IMR-90 (cell line): ENCODE measurements at regions not wholly inside any gene's neighbourhood (a gene's known extent, or its start where the extent isn't known, plus 50 kb on each side); places are given as distances from the start of the nearest gene placed in this dataset.

Experiments
- ATAC-seq: fragments of 200-7000 bp; cut with Tn5 transposase; 2 replicates; pipeline ENCODE4 v1.9.1; 2020; ENCODE audit warnings: low read depth, mild to moderate bottlenecking, moderate library complexity
- BruUV-seq: library from RNA; stranded (reverse); fragments of 400-500 nt; replicated peaks from 2 replicates; lab custom pipeline; 2021; lab: Mats Ljungman, UMichigan
- CTCF ChIA-PET: fragments of 300-600 bp; formaldehyde crosslinking; extraction: SDS; loops from one replicate; lab custom pipeline; 2021; ENCODE audit warnings: antibody characterized with exemption; lab: Yijun Ruan, JAX
- POLR2A ChIA-PET: fragments of 300-600 bp; sonication (Branson Sonifier 250); formaldehyde crosslinking; loops from one replicate; lab custom pipeline; 2022; ENCODE audit warnings: antibody characterized with exemption; ENCODE audit not compliant: unreplicated experiment; lab: Charles Lee
- DNase-seq: peaks from one replicate; pipeline ENCODE4 v3.0.0; 2013
- H2AFZ ChIP-seq: replicated peaks from 2 replicates; pipeline ENCODE3; 2013; ENCODE audit warnings: low read length, mild to moderate bottlenecking; ENCODE audit not compliant: poor library complexity
- H2AK5ac ChIP-seq: 2 replicates; pipeline ENCODE4 v1.6.1; 2013; ENCODE audit warnings: low read depth, low read length, inconsistent platforms
- H2AK9ac ChIP-seq: replicated peaks from 2 replicates; pipeline ENCODE3; 2013; ENCODE audit warnings: mild to moderate bottlenecking, low read depth, low read length, moderate library complexity; ENCODE audit not compliant: poor library complexity
- H2BK120ac ChIP-seq: 2 replicates; pipeline ENCODE4 v1.6.1; 2013; ENCODE audit warnings: low read depth, low read length, inconsistent platforms
- H2BK15ac ChIP-seq: 3 replicates; pipeline ENCODE4 v1.6.1; 2013; ENCODE audit warnings: low read depth, low read length, inconsistent platforms
- H2BK20ac ChIP-seq: 2 replicates; pipeline ENCODE4 v1.6.1; 2013; ENCODE audit warnings: low read depth, mild to moderate bottlenecking, inconsistent platforms, low read length, moderate library complexity
- H2BK5ac ChIP-seq: 2 replicates; pipeline ENCODE4 v1.6.1; 2013; ENCODE audit warnings: mild to moderate bottlenecking, low read depth, low read length, inconsistent platforms; ENCODE audit not compliant: poor library complexity, severe bottlenecking
- H3K14ac ChIP-seq: replicated peaks from 2 replicates; pipeline ENCODE4 v1.6.1; 2013; ENCODE audit warnings: low read depth, low read length, inconsistent platforms
- H3K18ac ChIP-seq: 2 replicates; pipeline ENCODE4 v1.6.1; 2013; ENCODE audit warnings: low read depth, low read length, control low read depth
- H3K23ac ChIP-seq: 2 replicates; pipeline ENCODE4 v1.6.1; 2013; ENCODE audit warnings: low read depth, low read length, inconsistent platforms
- H3K27ac ChIP-seq: 2 replicates; pipeline ENCODE4 v1.5.1; 2013; ENCODE audit warnings: mild to moderate bottlenecking, control low read depth, low read length; ENCODE audit not compliant: insufficient read depth
- H3K27me3 ChIP-seq: 2 replicates; pipeline ENCODE4 v1.6.1; 2013; ENCODE audit warnings: low read length; ENCODE audit not compliant: control insufficient read depth, insufficient read depth
- H3K36me3 ChIP-seq: 2 replicates; pipeline ENCODE4 v1.6.1; 2013; ENCODE audit warnings: low read length, mixed read lengths; ENCODE audit not compliant: control insufficient read depth, insufficient read depth
- H3K4ac ChIP-seq: 2 replicates; pipeline ENCODE4 v1.6.1; 2013; ENCODE audit warnings: low read depth, low read length, inconsistent platforms
- H3K4me1 ChIP-seq: 2 replicates; pipeline ENCODE4 v1.6.1; 2013; ENCODE audit warnings: low read length, mixed read lengths; ENCODE audit not compliant: control insufficient read depth, insufficient read depth
- H3K4me2 ChIP-seq: 2 replicates; pipeline ENCODE4 v1.6.1; 2013; ENCODE audit warnings: low read depth, mild to moderate bottlenecking, control low read depth, low read length, moderate library complexity
- H3K4me3 ChIP-seq: 2 replicates; pipeline ENCODE4 v1.5.1; 2013; ENCODE audit warnings: low read depth, mild to moderate bottlenecking, control low read depth, low read length, moderate library complexity; ENCODE audit not compliant: insufficient read depth
- H3K56ac ChIP-seq: 2 replicates; pipeline ENCODE4 v1.6.1; 2013; ENCODE audit warnings: low read length, inconsistent platforms; ENCODE audit not compliant: insufficient read depth; ENCODE audit errors: extremely low read depth
- H3K79me1 ChIP-seq, 2 experiments: 2 replicates each; pipeline ENCODE4 v1.6.1; 2013; ENCODE audit warnings: low read length in 2 of 2, inconsistent platforms in 1 of 2, low read depth in 1 of 2
- H3K9ac ChIP-seq: 2 replicates; pipeline ENCODE4 v1.6.1; 2013; ENCODE audit warnings: low read depth, low read length, control low read depth
- H3K9me1 ChIP-seq: 2 replicates; pipeline ENCODE4 v1.6.1; 2013; ENCODE audit warnings: low read length, inconsistent platforms; ENCODE audit not compliant: insufficient read depth
- H3K9me3 ChIP-seq: 2 replicates; pipeline ENCODE4 v1.6.1; 2013; ENCODE audit warnings: low read length; ENCODE audit not compliant: control insufficient read depth, insufficient read depth
- H4K20me1 ChIP-seq: 2 replicates; pipeline ENCODE4 v1.6.1; 2013; ENCODE audit warnings: low read length, inconsistent platforms; ENCODE audit not compliant: insufficient read depth
- H4K5ac ChIP-seq: 2 replicates; pipeline ENCODE4 v1.6.1; 2013; ENCODE audit warnings: mild to moderate bottlenecking, low read depth, low read length, control low read depth
- H4K8ac ChIP-seq, 2 experiments: 2 replicates each; pipeline ENCODE4 v1.6.1; 2013; ENCODE audit warnings: low read depth in 2 of 2, low read length in 2 of 2, control low read depth in 1 of 2, inconsistent platforms in 1 of 2
- H4K91ac ChIP-seq: 2 replicates; pipeline ENCODE4 v1.6.1; 2013; ENCODE audit warnings: low read depth, low read length, inconsistent platforms; ENCODE audit not compliant: insufficient read depth
- CEBPB ChIP-seq: IDR thresholded peaks from 2 replicates; pipeline ENCODE4 v1.6.1; 2012; ENCODE audit warnings: low read depth, low read length, improper control_type of control experiment
- FOS ChIP-seq: fragments of 150-350 bp; IDR thresholded peaks from 2 replicates; pipeline ENCODE4 v1.6.1; 2016; ENCODE audit warnings: low read depth, low read length
- MAFK ChIP-seq: IDR thresholded peaks from 2 replicates; pipeline ENCODE4 v1.6.1; 2012; ENCODE audit warnings: low read depth, low read length, improper control_type of control experiment
- MXI1 ChIP-seq: IDR thresholded peaks from 2 replicates; pipeline ENCODE4 v1.6.1; 2012; ENCODE audit warnings: low read depth, mild to moderate bottlenecking, low read length, moderate library complexity, borderline replicate concordance
- NFE2L2 ChIP-seq: fragments of 150-350 bp; IDR thresholded peaks from 2 replicates; pipeline ENCODE4 v1.6.1; 2016; ENCODE audit warnings: low read depth, mild to moderate bottlenecking, low read length
- POLR2A ChIP-seq: IDR thresholded peaks from 2 replicates; pipeline ENCODE4 v1.6.1; 2012; ENCODE audit warnings: mild to moderate bottlenecking, low read depth, low read length
- RAD21 ChIP-seq: IDR thresholded peaks from 2 replicates; pipeline ENCODE4 v1.6.1; 2012; ENCODE audit warnings: low read length, improper control_type of control experiment
- RCOR1 ChIP-seq: IDR thresholded peaks from 2 replicates; pipeline ENCODE4 v1.6.1; 2012; ENCODE audit warnings: mild to moderate bottlenecking, low read length, improper control_type of control experiment; ENCODE audit not compliant: insufficient replicate concordance
- SMC3 ChIP-seq: fragments of 150-350 bp; IDR thresholded peaks from 2 replicates; pipeline ENCODE4 v1.6.1; 2016; ENCODE audit warnings: low read depth, mild to moderate bottlenecking, antibody characterized with exemption, low read length, moderate library complexity
- WGBS, 2 experiments: methylation state at CpG; one replicate each; pipeline versions ENCODE4 v1.1.5 to v1.1.7; 2013; ENCODE audit warnings: missing lambda C conversion rate in 2 of 2; ENCODE audit not compliant: insufficient read length in 1 of 2; ENCODE audit errors: extremely low coverage in 2 of 2; 5-methylcytosine and 5-hydroxymethylcytosine counted together
- dilution Hi-C: fragments of 300-500 bp; cut with HindIII; formaldehyde crosslinking; loops from one replicate; pipeline ENCODE4 v1.14.3; 2018; ENCODE audit warnings: low sequenced_read_pairs; ENCODE audit not compliant: unreplicated experiment
- in situ Hi-C: fragments of 300-500 bp; cut with MboI; formaldehyde crosslinking; loops from 3 replicates; pipeline ENCODE4 v1.14.3; 2019; ENCODE audit warnings: low sequenced_read_pairs, inconsistent platforms, mixed read lengths
- intact Hi-C: fragments of 100-400 bp; cut with micrococcal nuclease; formaldehyde crosslinking; loops from 2 replicates; pipeline ENCODE4 v1.10.0; 2022
- TF ChIP-seq, protein P1 (sequence below): fragments of 150-350 bp; IDR thresholded peaks from 2 replicates; pipeline ENCODE4 v1.6.1; 2017; ENCODE audit warnings: mild to moderate bottlenecking, antibody characterized with exemption, low read length, low read depth
- TF ChIP-seq, protein P2 (sequence below): conservative IDR thresholded peaks from 2 replicates; pipeline ENCODE4 v1.5.1; 2012; ENCODE audit warnings: mild to moderate bottlenecking, low read depth, low read length, improper control_type of control experiment

DNA sequence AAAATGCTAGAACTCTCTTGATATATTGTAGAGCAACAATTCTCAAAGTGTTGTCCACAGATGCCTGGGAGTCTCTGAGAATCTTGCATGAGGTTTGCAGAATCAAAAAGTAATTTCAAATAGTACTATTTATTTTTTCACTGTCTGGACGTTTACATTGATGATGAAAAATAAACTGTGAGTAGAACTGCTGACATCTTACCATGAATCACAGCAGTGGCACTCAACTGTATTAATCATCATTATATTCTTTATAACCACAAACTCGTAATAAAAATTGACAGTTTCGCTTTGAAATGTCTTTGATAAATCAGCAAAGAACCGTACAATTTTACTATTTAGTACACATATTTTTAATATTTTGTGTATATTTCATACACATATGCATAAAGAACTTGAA, 94.5 kb downstream of the NAF1 start:
- ChIA-PET CTCF (no interaction called here), POLR2A (no interaction called here)
- Histone ChIP-seq H3K9me3 (no peaks in the 10 kb centered on the region), H2AK5ac (no peak overlapping the region), H3K56ac (no peak overlapping the region), H2BK5ac (no peak overlapping the region), H3K14ac (no peak overlapping the region), H3K36me3 (no peaks in the 10 kb centered on the region), H2BK120ac (no peak overlapping the region), H3K4me1 (no peaks in the 10 kb centered on the region), H4K20me1 (no peaks in the 10 kb centered on the region), H3K79me1 (no peaks in the 10 kb centered on the region), H3K4me2 (no peak overlapping the region), H3K18ac (no peak overlapping the region), H3K4ac (no peak overlapping the region), H3K9me1 (no peaks in the 10 kb centered on the region), H3K9ac (no peak overlapping the region), H2BK20ac (no peak overlapping the region), H3K27ac (no peak overlapping the region), H3K4me3 (no peak overlapping the region), H4K8ac (no peak overlapping the region), H2BK15ac (no peak overlapping the region), H2AFZ (no peak overlapping the region), H3K27me3 (no peaks in the 10 kb centered on the region), H4K5ac (no peak overlapping the region), H3K23ac (no peak overlapping the region), H4K91ac (no peak overlapping the region), H2AK9ac (no peak overlapping the region)
- DNase-seq (no peak), ATAC-seq (no peak)
- intact Hi-C loops (no loop called here), in situ Hi-C loops (no loop called here), dilution Hi-C loops (no loop called here)
- no CpG with 5 or more reads among the region's 4 CpGs for WGBS, 2 experiments
- no TSS peak for BruUV-seq
- TF ChIP-seq, protein P1, sequence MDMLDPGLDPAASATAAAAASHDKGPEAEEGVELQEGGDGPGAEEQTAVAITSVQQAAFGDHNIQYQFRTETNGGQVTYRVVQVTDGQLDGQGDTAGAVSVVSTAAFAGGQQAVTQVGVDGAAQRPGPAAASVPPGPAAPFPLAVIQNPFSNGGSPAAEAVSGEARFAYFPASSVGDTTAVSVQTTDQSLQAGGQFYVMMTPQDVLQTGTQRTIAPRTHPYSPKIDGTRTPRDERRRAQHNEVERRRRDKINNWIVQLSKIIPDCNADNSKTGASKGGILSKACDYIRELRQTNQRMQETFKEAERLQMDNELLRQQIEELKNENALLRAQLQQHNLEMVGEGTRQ = no peak
- TF ChIP-seq CEBPB (no peak), NFE2L2 (no peak), RCOR1 (no peak), RAD21 (no peak), MAFK (no peak), POLR2A (no peak), FOS (no peak), MXI1 (no peak), SMC3 (no peak)
- TF ChIP-seq, protein P2, sequence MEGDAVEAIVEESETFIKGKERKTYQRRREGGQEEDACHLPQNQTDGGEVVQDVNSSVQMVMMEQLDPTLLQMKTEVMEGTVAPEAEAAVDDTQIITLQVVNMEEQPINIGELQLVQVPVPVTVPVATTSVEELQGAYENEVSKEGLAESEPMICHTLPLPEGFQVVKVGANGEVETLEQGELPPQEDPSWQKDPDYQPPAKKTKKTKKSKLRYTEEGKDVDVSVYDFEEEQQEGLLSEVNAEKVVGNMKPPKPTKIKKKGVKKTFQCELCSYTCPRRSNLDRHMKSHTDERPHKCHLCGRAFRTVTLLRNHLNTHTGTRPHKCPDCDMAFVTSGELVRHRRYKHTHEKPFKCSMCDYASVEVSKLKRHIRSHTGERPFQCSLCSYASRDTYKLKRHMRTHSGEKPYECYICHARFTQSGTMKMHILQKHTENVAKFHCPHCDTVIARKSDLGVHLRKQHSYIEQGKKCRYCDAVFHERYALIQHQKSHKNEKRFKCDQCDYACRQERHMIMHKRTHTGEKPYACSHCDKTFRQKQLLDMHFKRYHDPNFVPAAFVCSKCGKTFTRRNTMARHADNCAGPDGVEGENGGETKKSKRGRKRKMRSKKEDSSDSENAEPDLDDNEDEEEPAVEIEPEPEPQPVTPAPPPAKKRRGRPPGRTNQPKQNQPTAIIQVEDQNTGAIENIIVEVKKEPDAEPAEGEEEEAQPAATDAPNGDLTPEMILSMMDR = no peak
